SJCRH30 (cell line): ENCODE measurements at regions not wholly inside any gene's neighbourhood (a gene's known extent, or its start where the extent isn't known, plus 50 kb on each side); places are given as distances from the start of the nearest gene placed in this dataset.
A peak's percentile ranks its signal among the peaks of the same experiment; 100 is the strongest.

ENCODE experiments used
- DNase-seq, 2 experiments: peaks; one replicate each; pipeline ENCODE4 v3.0.0-alpha.2; 2015 to 2020
- H3K27ac ChIP-seq: fragments of 250-450 bp; sonication (Bioruptor Pico); 2 replicates; pipeline ENCODE4 v1.5.1; 2020; ENCODE audit warnings: mild to moderate bottlenecking, moderate library complexity
- H3K27me3 ChIP-seq: fragments of 250-450 bp; sonication (Bioruptor Pico); 2 replicates; pipeline ENCODE4 v1.5.1; 2020; ENCODE audit warnings: mild to moderate bottlenecking, moderate library complexity
- H3K36me3 ChIP-seq: fragments of 250-450 bp; sonication (Bioruptor Pico); 2 replicates; pipeline ENCODE4 v1.5.1; 2020; ENCODE audit warnings: mild to moderate bottlenecking, moderate library complexity
- H3K4me1 ChIP-seq: fragments of 250-450 bp; sonication (Bioruptor Pico); 2 replicates; pipeline ENCODE4 v1.5.1; 2020; ENCODE audit warnings: mild to moderate bottlenecking, moderate library complexity
- H3K4me3 ChIP-seq: fragments of 250-450 bp; sonication (Bioruptor Pico); 2 replicates; pipeline ENCODE4 v1.5.1; 2020; ENCODE audit warnings: mild to moderate bottlenecking, moderate library complexity
- H3K9me3 ChIP-seq: fragments of 250-450 bp; sonication (Bioruptor Pico); replicated peaks from 2 replicates; pipeline ENCODE4 v1.5.1; 2020; ENCODE audit warnings: mild to moderate bottlenecking, moderate library complexity

GRCh38 chr3:72597043-72597442, 251.2 kb downstream of the SHQ1 start:
- no peaks in the 10 kb centered on the region for H3K36me3 ChIP-seq
- H3K4me1 ChIP-seq, result peaks cover 48% of the 10 kb centered on the region
- no peaks in the 10 kb centered on the region for H3K9me3 ChIP-seq
- no peak for DNase-seq
- no peak overlapping the region for H3K4me3 ChIP-seq
- no peak overlapping the region for H3K27ac ChIP-seq
- no peaks in the 10 kb centered on the region for H3K27me3 ChIP-seq

- DNase-seq, result no peak
- H3K4me1 ChIP-seq, result peaks cover 52% of the 10 kb centered on the region
- H3K36me3 ChIP-seq, result no peaks in the 10 kb centered on the region
These were observed 252.2 kb downstream of the SHQ1 start for GRCh38 chr3:72595927-72596610.

GRCh38 chr3:72595376-72595775, 252.9 kb downstream of the SHQ1 start:
- no peaks in the 10 kb centered on the region for H3K36me3 ChIP-seq
- no peaks in the 10 kb centered on the region for H3K27me3 ChIP-seq
- peaks cover 59% of the 10 kb centered on the region for H3K4me1 ChIP-seq
- no peak overlapping the region for H3K4me3 ChIP-seq
- peak overlapping the region; percentile 72 for H3K27ac ChIP-seq
- DNase-seq, result peak; percentile 67 to 80
- no peaks in the 10 kb centered on the region for H3K9me3 ChIP-seq

More at GRCh38 chr3:72595927-72596610, 252.2 kb downstream of the SHQ1 start:
- H3K4me3 ChIP-seq, result no peak overlapping the region
- H3K27ac ChIP-seq, result peak overlapping the region; percentile 72
- no peaks in the 10 kb centered on the region for H3K9me3 ChIP-seq
- no peaks in the 10 kb centered on the region for H3K27me3 ChIP-seq

GRCh38 chr3:72594615-72595215, 253.5 kb downstream of the SHQ1 start:
- no peak overlapping the region for H3K4me3 ChIP-seq
- no peaks in the 10 kb centered on the region for H3K27me3 ChIP-seq
- peak overlapping the region; percentile 72 for H3K27ac ChIP-seq
- H3K36me3 ChIP-seq, result no peaks in the 10 kb centered on the region
- H3K4me1 ChIP-seq, result peaks cover 60% of the 10 kb centered on the region
- DNase-seq, result no peak
- no peaks in the 10 kb centered on the region for H3K9me3 ChIP-seq

GRCh38 chr3:72593881-72594397, 254.3 kb downstream of the SHQ1 start:
- H3K27ac ChIP-seq, result peak overlapping the region; percentile 72
- no peaks in the 10 kb centered on the region for H3K9me3 ChIP-seq
- no peak overlapping the region for H3K4me3 ChIP-seq
- H3K27me3 ChIP-seq, result no peaks in the 10 kb centered on the region
- no peaks in the 10 kb centered on the region for H3K36me3 ChIP-seq
- peaks cover 60% of the 10 kb centered on the region for H3K4me1 ChIP-seq
- DNase-seq, result peak; percentile 67 to 80

- H3K27me3 ChIP-seq, result no peaks in the 10 kb centered on the region
- peaks cover 48% of the 10 kb centered on the region for H3K4me1 ChIP-seq
- peak overlapping the region; percentile 66 for H3K27ac ChIP-seq
- H3K4me3 ChIP-seq, result no peak overlapping the region
- no peaks in the 10 kb centered on the region for H3K36me3 ChIP-seq
- DNase-seq, result peak; percentile 93 to 94
- H3K9me3 ChIP-seq, result no peaks in the 10 kb centered on the region
These were observed 256.5 kb downstream of the SHQ1 start for GRCh38 chr3:72591522-72592421.

- Histone ChIP-seq H3K9me3 (no peaks in the 10 kb centered on the region), H3K4me3 (0 out of 2 replicates have a peak overlapping the region, but pooled peaks have one; percentile 5), H3K27ac (peak overlapping the region; percentile 66), H3K27me3 (no peaks in the 10 kb centered on the region), H3K4me1 (peaks cover 42% of the 10 kb centered on the region), H3K36me3 (no peaks in the 10 kb centered on the region)
- DNase-seq, result no peak
These were observed 257.5 kb downstream of the SHQ1 start for GRCh38 chr3:72590732-72591221.

GRCh38 chr3:72587282-72587681, 261.0 kb downstream of the SHQ1 start:
- peaks cover 27% of the 10 kb centered on the region for H3K4me1 ChIP-seq
- H3K4me3 ChIP-seq, result no peak overlapping the region
- no peaks in the 10 kb centered on the region for H3K27me3 ChIP-seq
- no peak for DNase-seq
- H3K36me3 ChIP-seq, result no peaks in the 10 kb centered on the region
- H3K9me3 ChIP-seq, result no peaks in the 10 kb centered on the region
- H3K27ac ChIP-seq, result no peak overlapping the region

- Histone ChIP-seq H3K27ac (no peak overlapping the region), H3K4me1 (peaks cover 27% of the 10 kb centered on the region), H3K27me3 (no peaks in the 10 kb centered on the region), H3K36me3 (no peaks in the 10 kb centered on the region), H3K9me3 (no peaks in the 10 kb centered on the region), H3K4me3 (no peak overlapping the region)
- no peak for DNase-seq
These were observed 261.6 kb downstream of the SHQ1 start for GRCh38 chr3:72586694-72587093.

- no peak overlapping the region for H3K4me3 ChIP-seq
- no peak overlapping the region for H3K27ac ChIP-seq
- H3K36me3 ChIP-seq, result no peaks in the 10 kb centered on the region
- no peak for DNase-seq
- peaks cover 28% of the 10 kb centered on the region for H3K4me1 ChIP-seq
- no peaks in the 10 kb centered on the region for H3K27me3 ChIP-seq
- no peaks in the 10 kb centered on the region for H3K9me3 ChIP-seq
These were observed 262.3 kb downstream of the SHQ1 start for GRCh38 chr3:72585966-72586365.

GRCh38 chr3:72584262-72584661, 264.0 kb downstream of the SHQ1 start:
- H3K4me3 ChIP-seq, result no peak overlapping the region
- H3K27me3 ChIP-seq, result no peaks in the 10 kb centered on the region
- H3K27ac ChIP-seq, result no peak overlapping the region
- peaks cover 21% of the 10 kb centered on the region for H3K4me1 ChIP-seq
- H3K36me3 ChIP-seq, result no peaks in the 10 kb centered on the region
- DNase-seq, result no peak
- no peaks in the 10 kb centered on the region for H3K9me3 ChIP-seq

- no peaks in the 10 kb centered on the region for H3K9me3 ChIP-seq
- no peaks in the 10 kb centered on the region for H3K27me3 ChIP-seq
- no peaks in the 10 kb centered on the region for H3K36me3 ChIP-seq
- no peak overlapping the region; the same call in 1 of the 2 replicates for H3K27ac ChIP-seq
- DNase-seq, result no peak
- peaks cover 21% of the 10 kb centered on the region for H3K4me1 ChIP-seq
- H3K4me3 ChIP-seq, result no peak overlapping the region
These were observed 265.3 kb downstream of the SHQ1 start for GRCh38 chr3:72582963-72583362.

- no peaks in the 10 kb centered on the region for H3K27me3 ChIP-seq
- H3K27ac ChIP-seq, result peak overlapping the region; percentile 38
- DNase-seq, result peak; percentile 77 to 90
- H3K4me1 ChIP-seq, result peaks cover 21% of the 10 kb centered on the region
- H3K9me3 ChIP-seq, result no peaks in the 10 kb centered on the region
- H3K4me3 ChIP-seq, result peak overlapping the region; percentile 8; the same call in 1 of the 2 replicates
- H3K36me3 ChIP-seq, result no peaks in the 10 kb centered on the region
These were observed 265.9 kb downstream of the SHQ1 start for GRCh38 chr3:72582211-72582878.

- Histone ChIP-seq H3K36me3 (no peaks in the 10 kb centered on the region), H3K27ac (no peak overlapping the region), H3K9me3 (no peaks in the 10 kb centered on the region), H3K27me3 (no peaks in the 10 kb centered on the region), H3K4me3 (no peak overlapping the region), H3K4me1 (peaks cover 21% of the 10 kb centered on the region)
- no peak for DNase-seq
These were observed 267.3 kb downstream of the SHQ1 start for GRCh38 chr3:72580900-72581299.
